Activated T-helper 1 cell treated with Interleukin-2 at 50 U/mL for 16 hours (primary cell): ENCODE measurements at regions not wholly inside any gene's neighbourhood (a gene's known extent, or its start where the extent isn't known, plus 50 kb on each side); places are given as distances from the start of the nearest gene placed in this dataset.

Experiments
- DNase-seq: peaks from one replicate; pipeline ENCODE4 v3.0.0-alpha.2; 2020; ENCODE audit warnings: low read depth

DNA sequence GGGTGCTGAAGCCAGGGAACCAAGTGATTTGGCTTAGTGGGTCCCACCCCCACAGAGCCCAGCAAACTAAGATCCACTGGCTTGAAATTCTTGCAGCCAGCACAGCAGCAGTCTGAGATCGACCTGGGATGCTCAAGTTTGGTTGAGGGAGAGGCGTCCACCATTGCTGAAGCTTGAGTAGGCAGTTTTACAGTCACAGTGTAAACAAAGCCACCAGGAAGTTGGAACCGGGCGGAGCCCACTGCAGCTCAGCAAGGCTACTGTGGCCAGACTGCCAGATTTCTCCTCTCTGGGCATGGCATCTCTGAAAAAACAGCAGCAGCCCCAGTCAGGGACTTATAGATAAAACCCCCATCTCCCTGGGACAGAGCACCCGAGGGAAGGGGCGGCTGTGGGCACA, 424.1 kb upstream of the TENM4 start:
- DNase-seq: no peak

DNA sequence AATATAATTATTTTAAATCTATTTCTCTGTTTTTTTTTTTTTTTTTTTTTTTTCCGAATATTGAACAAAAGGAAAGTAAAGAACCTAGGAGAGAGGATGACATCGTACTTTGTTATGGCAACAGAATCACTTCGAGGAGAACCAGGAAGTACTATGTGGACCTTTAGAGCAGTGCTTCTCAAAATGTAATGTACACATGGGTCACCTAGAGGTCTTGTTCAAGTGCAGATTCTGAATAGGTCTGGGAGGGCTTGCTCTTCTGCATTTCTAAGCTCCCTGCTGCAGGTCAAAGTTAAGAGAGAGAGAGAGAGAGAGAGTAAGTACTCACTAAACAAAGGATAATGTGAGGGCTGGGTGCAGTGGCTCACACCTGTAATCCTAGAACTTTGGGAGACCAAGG, 419.5 kb upstream of the TENM4 start:
- DNase-seq: no peak

DNA sequence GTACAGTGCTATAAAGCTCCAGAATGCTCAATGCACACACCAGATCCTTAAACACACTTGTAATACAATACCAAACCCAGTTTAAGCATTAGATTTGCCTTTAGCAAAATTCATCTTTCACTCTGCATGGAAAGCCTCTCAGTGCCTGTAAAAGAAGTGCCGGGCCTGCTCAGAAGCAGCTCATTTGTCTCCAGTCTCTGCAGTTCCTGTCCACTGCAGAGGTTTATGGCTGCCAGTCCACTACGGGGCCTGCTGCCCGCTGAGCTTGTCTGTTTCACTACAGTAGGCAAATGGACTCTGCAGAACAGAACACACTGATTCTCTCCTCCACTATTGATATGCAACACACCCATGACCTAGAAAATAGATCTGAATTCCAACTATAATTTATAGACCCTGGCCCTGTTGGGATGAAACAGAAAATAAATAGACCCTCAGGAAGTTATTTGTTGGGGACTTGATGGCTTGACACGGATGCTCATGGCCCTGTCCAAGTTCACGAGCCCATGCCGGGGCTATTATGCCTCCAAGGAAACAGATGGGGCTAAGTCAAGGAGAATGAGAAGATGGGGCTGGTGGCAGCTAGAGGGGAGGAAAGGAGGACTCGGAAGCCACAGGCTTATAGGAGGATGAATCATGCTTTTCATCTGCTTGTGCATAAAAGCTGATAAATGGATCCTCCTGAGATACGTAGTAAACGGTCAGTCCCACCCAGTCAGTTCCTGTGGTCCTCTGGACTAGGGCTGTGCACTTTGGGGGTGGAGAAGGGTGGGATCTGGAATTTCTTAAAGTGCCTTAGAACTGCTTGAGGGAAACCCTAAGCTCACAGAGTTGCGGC, 416.8 kb upstream of the TENM4 start:
- DNase-seq: no peak

DNA sequence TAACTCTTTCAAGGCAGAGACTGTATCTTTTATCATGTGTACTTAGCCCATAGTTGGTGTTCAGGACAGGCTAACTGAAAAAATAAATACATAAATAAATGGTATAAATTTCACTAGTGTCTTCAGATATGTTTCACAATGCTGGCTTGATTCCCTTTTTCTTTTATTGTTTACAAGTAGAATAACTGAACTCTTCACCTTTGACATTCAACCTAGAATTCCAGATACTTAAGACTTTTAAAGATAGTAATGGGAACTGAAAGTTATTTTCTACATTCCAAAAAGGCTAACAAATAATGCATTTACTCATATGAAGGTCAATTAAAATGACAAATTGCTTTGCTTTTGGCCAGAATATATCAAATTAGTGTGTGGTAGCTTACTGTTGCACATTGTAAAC, 411.3 kb upstream of the TENM4 start:
- no peak for DNase-seq

DNA sequence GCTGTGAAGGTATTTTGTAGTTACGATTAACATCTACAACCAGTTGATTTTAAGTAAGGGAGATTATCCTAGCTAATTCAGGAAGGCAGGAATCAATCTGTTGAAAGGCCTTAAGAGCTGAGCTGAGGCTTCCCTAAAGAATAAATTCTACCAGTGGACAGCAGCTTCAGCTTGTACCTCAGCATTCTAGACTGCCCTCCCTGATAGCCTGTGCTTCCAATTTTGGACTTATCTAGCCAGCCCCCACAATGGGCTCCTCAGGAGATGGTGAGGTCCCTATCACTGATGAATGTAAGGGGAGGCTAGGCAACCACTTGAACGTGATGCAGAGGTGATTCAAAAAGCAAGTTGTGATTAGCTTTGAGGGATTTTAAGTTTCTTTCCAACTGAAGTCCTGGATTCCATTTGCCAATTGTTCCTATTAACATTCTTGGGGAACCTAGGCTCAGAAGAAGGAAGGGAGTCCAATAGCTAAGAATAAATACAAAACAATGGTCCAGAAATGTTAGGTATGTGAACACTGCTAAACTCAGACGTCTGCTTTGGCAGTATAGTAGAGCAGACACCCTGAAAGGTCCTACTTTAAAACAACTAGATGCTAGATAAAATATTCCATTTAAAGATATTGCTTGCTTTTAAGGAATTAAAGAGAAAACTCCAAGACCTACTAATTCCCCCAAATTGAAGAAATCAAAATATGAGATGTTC, 404.3 kb upstream of the TENM4 start:
- DNase-seq: no peak

DNA sequence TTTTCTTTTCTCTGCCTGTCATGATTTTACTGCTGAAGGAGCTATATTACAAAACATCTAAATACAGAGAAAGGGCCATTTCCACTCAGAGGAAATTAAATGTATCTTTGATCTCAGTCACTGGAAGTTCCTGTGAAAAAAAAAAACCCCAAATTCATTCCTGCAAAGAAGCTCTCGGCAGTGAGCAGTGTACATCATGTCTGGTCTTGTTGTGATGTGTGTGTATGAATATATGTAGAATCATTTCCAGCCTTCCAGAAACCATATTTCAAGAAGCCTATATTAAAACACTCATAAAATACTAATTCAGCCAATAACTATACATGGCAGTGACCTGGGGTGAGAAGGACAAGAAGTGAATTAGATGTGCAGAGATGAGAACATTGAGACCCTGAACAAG, 393.2 kb upstream of the TENM4 start:
- no peak for DNase-seq

DNA sequence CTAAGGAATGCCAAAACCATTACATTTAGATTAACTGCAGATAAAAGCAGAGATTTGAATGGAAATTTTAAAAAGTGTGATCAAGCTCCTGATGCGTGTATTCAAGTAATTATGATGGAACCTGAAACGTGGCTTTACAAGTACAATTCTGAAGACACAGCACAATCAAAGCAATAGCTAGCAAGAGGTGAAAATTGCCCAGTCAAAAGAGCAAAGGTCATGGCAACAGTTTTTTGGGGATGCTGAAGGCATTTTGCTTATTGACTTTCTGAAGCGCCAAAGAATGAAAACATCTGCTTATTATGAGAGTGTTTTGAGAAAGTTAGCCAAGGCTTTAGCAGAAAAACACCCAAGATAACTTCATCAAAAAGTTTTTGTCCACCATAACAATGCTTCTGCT, 389.6 kb upstream of the TENM4 start:
- no peak for DNase-seq

DNA sequence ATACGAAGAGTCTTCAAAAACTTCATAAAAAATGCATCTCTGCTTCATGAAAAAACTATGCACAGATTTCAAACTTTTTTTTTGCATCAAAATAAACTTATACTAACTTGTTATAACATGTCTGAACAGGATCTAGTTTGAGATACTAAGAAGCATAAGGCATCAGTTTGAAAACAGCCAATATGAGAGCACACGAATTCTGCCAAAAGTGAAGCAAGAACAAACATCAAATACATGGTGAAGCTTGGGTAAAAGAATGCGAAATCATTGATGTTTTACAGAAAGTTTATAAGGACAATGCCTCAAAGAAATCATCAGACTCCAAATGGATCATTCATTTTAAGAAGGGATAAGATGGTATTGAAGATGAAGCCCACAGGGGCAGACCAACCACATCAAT, 389.1 kb upstream of the TENM4 start:
- DNase-seq: no peak

DNA sequence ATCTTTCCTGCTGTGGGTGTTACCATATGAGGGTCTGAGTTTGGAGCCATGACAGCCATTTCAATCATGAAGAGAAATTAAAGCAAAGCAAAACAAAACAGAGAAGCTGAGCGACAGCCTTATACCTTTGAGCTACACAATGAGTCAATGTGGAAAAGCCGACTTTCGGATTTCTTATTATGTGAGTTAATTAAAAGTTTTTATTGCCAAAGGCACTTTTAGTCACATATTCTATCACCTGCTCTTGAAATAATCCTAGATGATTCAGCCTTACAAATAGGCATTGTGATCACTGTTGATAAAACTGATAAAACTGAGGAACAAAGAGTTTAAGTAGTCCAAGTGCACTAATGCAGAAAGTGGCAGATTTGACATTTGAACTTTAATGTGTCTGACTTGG, 381.9 kb upstream of the TENM4 start:
- no peak for DNase-seq

DNA sequence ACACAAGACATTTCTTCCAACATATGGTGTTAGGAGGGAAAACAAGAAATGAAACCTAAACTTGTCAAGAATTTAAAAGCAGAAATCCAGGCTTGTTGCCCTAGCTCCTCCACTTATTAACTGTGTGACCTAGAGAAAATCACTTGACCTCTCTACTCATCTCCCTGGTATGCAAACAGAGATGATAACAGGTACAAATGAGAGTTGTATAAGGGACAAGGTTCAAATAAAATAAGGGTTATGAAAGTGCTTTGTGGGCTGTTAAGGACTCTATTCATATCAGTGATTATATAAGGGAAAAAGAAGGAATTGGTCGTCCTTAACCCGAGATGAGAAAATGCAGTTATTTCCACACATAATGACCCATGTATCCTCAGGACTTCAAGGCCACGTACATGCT, 372.7 kb upstream of the TENM4 start:
- no peak for DNase-seq

DNA sequence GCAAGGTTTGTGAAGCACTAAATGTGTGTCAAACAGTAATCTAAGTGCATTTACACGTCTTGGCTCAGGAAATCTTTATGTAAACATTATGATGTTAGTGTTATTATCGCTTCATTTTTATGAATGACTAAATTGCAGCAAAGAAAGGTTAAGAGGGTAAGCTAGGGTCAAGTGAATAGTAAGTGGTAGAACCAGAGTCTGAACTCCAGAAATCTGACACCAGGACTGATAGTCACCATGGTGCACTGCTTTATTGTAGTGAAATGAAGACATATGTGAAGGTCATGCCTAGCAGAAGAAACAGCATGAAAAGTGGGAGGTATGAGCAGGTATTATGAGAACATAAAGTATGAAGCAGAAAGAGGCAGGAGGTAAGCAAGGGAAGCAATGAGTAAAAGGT, 368.7 kb upstream of the TENM4 start:
- no peak for DNase-seq

DNA sequence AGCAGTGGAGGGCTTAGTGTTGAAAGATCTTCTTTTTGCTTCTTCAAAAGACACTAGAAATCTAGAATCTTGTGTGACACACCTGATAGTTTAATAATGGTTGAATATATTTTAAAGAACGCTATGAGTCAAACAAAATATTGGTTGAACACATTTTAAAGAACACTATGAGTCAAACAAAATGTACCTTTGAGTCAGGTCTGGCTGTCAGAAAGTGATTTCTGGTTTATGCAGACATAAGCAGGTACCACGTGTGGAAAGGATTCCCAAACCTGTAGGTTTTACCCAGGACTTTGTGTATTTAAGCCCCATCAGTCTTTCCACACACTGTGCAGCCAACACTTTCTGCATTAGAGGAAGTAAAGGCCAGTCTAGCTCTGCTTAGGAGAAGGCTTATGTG, 366.7 kb upstream of the TENM4 start:
- no peak for DNase-seq

DNA sequence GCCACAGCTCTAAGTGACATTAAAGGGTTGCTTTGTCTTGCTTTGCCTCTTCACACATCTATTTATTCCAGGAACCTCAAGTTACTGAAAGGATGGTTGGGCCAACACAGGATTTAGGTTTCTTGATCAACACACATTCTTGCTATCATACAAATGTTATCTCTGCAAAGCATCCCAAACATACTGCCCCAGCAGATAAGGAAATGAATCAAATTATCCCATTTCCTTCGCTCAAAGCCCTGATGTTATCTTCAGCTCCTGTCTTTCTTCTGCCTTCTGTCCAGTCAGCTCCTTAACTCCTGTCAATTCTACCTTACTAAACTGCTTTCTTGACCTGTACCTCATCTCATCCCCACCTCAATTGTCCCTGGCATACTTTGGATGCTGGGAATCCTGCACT, 355.9 kb upstream of the TENM4 start:
- DNase-seq: no peak

DNA sequence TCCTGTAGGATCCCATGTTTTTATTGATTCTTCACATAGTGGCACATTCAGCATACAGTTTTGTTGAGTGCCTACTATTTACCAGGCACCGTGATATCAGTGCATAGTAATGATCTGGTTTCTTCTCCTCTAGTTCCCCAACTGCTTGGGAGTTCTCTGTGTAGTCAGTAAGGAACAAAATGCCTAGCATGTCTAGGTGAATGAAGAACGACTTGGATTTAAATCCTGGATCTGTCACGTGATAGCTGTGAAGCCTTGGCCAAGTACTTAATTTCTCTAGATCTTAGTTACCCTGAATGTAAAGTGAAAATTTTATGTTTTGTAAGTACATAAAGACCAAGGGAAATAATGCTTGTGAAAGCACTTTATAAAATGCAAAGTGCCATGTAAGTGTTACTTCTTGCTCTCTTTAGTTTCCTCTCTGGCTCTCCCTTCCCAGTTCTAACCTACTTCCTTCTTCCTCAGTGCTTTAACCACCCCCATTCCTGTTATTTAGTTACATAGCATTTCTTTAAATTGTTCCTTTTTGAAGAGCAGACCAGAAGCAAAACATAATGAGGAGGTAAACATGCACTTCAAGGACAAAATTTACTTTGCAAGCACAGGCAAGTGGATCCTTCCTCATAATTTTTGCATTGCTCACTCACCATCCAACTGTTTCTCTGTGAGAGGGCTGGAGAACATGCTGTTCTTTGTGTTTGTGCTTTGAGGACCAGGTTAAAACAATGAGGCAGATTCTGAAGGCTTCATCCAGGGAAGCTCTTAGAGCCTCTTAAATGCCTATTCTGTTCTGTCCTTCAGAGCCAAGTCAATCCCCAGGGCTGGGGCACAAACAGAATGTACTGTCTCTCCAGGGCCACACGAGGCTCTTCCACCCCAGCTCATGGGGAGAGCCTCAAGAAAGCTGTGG, 353.9 kb upstream of the TENM4 start:
- no peak for DNase-seq

DNA sequence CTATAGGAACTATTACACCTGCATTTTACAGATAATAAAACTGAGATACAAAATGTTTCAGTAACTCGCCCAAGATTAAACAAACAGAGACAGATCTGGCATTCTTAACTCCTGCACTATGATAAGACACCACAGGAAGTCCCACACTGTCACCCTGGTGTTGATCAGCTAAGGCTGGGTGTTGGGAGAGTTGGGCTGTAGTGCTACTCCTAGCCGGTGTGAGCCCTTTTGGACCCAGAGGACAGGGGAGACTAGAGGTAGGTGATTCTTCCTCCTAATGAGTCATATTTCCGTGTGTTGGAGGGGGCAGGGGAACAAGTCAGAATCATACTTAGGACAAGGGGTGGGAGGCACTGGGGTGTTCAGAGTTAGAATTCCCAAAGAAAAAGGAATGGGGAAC, 353.2 kb upstream of the TENM4 start:
- DNase-seq: no peak

DNA sequence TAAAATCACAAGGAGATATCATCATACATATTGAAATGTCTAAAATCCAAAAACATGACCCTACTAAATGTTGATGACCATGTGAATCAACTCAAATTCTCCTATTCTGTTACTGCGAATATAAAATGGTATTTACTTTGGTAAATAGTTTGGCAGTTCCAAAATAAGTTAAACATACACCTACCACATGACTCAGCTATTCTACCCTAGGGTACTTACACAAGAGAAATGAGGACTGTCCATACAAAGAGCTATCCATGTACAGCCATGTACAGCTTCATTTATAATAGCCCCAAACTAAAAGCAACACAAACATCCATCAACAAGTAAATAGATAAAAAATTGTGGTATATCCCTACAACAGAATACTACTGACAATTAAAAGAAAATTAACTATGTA, 346.1 kb upstream of the TENM4 start:
- DNase-seq: no peak

DNA sequence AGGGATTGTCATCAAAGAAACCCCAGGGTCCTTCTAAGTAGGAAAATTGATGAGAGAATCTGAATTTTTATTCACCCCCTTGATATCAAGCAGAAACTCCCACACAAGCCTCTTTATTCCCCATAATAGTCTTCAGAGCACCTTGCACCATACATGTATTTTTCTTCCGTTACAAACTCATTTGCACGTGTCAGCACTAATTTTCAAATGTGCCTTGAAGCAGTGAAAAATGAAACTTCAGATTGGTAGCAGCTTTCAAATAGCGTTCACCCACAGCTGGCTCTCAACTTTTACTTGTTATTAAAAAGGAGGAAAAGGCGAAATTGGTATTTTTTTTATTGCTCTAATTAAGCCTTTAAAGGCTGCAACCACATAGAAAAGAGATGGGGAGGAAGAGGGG, 343.0 kb upstream of the TENM4 start:
- DNase-seq: no peak

DNA sequence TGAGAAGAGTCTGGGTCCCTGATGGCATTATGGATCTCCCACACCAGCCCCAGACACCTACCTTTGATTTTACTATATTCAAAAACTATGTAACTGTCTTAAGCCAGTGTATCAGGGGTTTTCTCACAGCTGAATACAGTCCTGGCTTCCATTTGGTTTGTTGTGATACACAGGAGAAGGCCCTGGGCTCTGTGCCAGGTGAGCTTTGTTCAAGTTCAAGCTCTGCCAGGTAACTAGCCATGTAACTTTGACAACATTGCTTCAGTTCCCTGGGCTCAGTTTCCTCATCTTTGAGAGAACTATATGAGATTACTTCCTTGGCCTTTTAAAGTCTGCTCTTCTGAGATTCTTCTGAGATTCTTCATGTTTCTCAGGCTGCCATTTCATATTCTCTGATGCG, 327.5 kb upstream of the TENM4 start:
- no peak for DNase-seq

DNA sequence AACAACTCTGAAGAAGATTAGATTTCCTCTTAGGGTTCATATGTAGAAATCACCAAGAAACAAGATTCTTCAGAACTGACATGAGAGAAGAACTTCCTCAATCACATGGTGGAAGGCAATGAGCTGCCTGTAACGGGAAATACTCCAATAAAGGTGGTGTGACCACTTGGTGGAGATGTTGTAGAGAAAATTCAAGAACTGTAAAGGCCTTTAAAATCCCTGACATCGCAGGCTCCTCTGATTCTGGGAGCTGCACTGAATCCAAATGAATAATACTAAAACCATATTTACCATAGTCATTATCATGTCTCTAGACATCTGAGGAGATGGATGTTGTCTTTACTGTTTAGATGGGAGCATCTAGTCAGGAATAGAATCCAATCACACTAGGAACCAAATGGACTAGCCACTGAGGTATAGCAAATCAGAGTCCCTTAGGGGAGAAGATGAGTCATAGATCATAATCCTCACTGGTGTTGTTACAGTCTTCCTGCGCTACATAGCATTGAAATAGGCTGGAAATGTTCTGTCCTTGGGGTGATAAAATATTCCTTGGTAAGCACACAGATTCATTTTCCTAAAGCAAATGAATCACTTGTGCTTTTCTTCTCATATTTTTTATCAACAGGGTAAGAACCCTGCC, 321.6 kb upstream of the TENM4 start:
- no peak for DNase-seq

DNA sequence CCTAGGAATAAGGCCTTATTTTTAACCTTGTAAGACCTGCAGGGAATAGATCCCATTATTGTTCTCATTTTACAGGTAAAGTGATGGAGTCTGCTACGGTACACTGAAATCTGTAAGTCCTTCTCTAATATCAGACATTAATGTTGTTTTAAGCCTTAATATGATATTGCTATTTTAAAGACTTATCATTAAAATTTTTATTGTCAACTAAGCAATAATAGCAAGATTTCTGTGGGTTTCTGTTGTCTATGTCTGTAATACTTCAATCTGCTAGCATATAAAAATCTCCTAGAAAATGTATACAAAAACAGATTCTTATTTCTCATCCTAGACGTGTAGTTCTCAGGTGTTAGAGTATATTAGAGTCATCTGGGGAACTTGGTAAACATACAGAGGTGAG, 317.5 kb upstream of the TENM4 start:
- no peak for DNase-seq

DNA sequence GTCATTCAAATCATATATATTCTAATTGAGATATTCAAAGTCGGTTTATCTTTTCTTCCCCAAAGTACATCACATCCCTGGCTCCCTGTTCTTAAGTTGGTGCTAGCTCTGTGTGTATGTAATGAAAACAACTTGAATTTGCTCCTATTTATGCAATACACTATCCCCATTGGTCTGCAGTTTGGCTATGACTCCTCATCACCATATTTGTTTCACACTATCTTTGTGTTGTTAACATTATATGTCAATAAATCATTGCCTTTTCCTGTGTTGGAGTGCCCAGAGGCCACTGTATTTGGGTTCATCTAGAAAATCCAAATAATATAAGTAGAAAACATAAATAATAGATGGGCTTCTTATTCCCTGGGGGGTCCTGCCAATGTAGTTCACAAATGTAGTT, 306.6 kb upstream of the TENM4 start:
- DNase-seq: no peak

DNA sequence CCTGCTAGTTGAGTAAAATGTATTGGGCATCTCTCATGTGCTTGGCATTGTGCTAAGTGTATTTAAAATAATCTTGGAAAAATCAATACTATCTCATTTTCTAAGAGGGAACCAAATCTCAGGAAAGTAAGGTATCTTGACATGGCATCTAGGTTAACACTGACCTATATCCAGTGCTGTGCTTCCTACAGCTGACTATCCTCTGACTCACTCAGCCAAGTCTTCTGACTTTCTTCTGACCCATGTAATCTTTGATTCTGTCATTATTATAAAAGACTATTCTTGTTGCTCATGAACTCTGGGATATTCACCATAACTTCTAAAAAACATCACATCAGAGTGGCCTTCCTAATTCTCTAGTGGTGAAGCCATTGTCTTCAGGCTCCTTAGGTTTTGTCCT, 304.1 kb upstream of the TENM4 start:
- no peak for DNase-seq
